ENCODE measurements at regions not wholly inside any gene's neighbourhood (a gene's known extent, or its start where the extent isn't known, plus 50 kb on each side); places are given as distances from the start of the nearest gene placed in this dataset.

DNA sequence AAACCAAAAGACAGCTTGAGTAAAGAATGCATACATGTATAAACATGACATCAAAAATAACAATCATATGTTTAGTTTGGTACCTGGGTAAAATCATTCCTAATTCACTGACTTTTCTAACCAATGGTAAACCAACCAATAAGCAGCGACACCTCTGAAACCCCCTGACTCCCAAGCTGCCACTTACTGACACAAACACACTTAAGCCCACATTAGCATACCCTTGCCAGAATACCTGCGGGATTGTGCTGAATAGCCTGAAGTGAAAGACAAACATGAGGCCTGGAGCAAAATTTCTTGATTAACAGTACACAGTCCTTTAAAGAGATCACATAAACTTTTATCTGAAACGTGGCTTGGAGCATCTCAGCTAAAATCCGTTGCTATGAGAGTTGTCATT lies 902.9 kb downstream of the TMEM182 start:
- TF ChIP-seq, protein P1, sequence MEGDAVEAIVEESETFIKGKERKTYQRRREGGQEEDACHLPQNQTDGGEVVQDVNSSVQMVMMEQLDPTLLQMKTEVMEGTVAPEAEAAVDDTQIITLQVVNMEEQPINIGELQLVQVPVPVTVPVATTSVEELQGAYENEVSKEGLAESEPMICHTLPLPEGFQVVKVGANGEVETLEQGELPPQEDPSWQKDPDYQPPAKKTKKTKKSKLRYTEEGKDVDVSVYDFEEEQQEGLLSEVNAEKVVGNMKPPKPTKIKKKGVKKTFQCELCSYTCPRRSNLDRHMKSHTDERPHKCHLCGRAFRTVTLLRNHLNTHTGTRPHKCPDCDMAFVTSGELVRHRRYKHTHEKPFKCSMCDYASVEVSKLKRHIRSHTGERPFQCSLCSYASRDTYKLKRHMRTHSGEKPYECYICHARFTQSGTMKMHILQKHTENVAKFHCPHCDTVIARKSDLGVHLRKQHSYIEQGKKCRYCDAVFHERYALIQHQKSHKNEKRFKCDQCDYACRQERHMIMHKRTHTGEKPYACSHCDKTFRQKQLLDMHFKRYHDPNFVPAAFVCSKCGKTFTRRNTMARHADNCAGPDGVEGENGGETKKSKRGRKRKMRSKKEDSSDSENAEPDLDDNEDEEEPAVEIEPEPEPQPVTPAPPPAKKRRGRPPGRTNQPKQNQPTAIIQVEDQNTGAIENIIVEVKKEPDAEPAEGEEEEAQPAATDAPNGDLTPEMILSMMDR (IDR thresholded peaks at IDR 0.05): no peak
- no peak for TF ChIP-seq POLR2A (IDR thresholded peaks at IDR 0.05)

Data from adrenal gland (tissue), 5 donors.